ENCODE measurements at regions not wholly inside any gene's neighbourhood (a gene's known extent, or its start where the extent isn't known, plus 50 kb on each side); places are given as distances from the start of the nearest gene placed in this dataset.

- TF ChIP-seq HDAC2 (IDR thresholded peaks at IDR 0.05), result no peak
- TF ChIP-seq CTCF (IDR thresholded peaks at IDR 0.05 in 2 of 3, conservative IDR thresholded peaks at IDR 0.05 in 1 of 3; ENCODE audit: control insufficient read depth in 2 of 3, extremely low read depth in 1 of 3, insufficient read depth in 1 of 3, low read depth in 3 of 3, low read length in 3 of 3), result no peak
- no peak for TF ChIP-seq EZH2 (IDR thresholded peaks at IDR 0.05; ENCODE audit: borderline replicate concordance, control insufficient read depth, low read depth, low read length)
- TF ChIP-seq RBBP5 (conservative IDR thresholded peaks at IDR 0.05), result no peak
- no peak for TF ChIP-seq POLR2A (IDR thresholded peaks at IDR 0.05; ENCODE audit: low read depth, low read length)
- no peak for TF ChIP-seq POLR2AphosphoS5 (IDR thresholded peaks at IDR 0.05; ENCODE audit: low read length)
- TF ChIP-seq MYC (IDR thresholded peaks at IDR 0.05; ENCODE audit: insufficient read depth, insufficient read length, insufficient replicate concordance, low read length, severe bottlenecking), result no peak
- no peak for TF ChIP-seq KDM1A (IDR thresholded peaks at IDR 0.05; ENCODE audit: borderline replicate concordance)
- no peak for TF ChIP-seq SIN3A (IDR thresholded peaks at IDR 0.05; ENCODE audit: low read depth, low read length)
- TF ChIP-seq IRF3 (IDR thresholded peaks at IDR 0.05), result no peak
Observed at GRCh38 chr5:93107141-93107540, 473.9 kb downstream of the NR2F1-AS1 start.

Data from GM12878 (cell line).